IMR-90 (cell line): ENCODE measurements at regions not wholly inside any gene's neighbourhood (a gene's known extent, or its start where the extent isn't known, plus 50 kb on each side); places are given as distances from the start of the nearest gene placed in this dataset.

Source experiments
- ATAC-seq: fragments of 200-7000 bp; cut with Tn5 transposase; 2 replicates; pipeline ENCODE4 v1.9.1; 2020; ENCODE audit warnings: low read depth, mild to moderate bottlenecking, moderate library complexity
- BruUV-seq: library from RNA; stranded (reverse); fragments of 400-500 nt; replicated peaks from 2 replicates; lab custom pipeline; 2021; lab: Mats Ljungman, UMichigan
- CTCF ChIA-PET: fragments of 300-600 bp; formaldehyde crosslinking; extraction: SDS; loops from one replicate; lab custom pipeline; 2021; ENCODE audit warnings: antibody characterized with exemption; lab: Yijun Ruan, JAX
- POLR2A ChIA-PET: fragments of 300-600 bp; sonication (Branson Sonifier 250); formaldehyde crosslinking; loops from one replicate; lab custom pipeline; 2022; ENCODE audit warnings: antibody characterized with exemption; ENCODE audit not compliant: unreplicated experiment; lab: Charles Lee
- DNase-seq: peaks from one replicate; pipeline ENCODE4 v3.0.0; 2013
- H2AFZ ChIP-seq: replicated peaks from 2 replicates; pipeline ENCODE3; 2013; ENCODE audit warnings: low read length, mild to moderate bottlenecking; ENCODE audit not compliant: poor library complexity
- H2AK5ac ChIP-seq: 2 replicates; pipeline ENCODE4 v1.6.1; 2013; ENCODE audit warnings: low read depth, low read length, inconsistent platforms
- H2AK9ac ChIP-seq: replicated peaks from 2 replicates; pipeline ENCODE3; 2013; ENCODE audit warnings: mild to moderate bottlenecking, low read depth, low read length, moderate library complexity; ENCODE audit not compliant: poor library complexity
- H2BK120ac ChIP-seq: 2 replicates; pipeline ENCODE4 v1.6.1; 2013; ENCODE audit warnings: low read depth, low read length, inconsistent platforms
- H2BK15ac ChIP-seq: 3 replicates; pipeline ENCODE4 v1.6.1; 2013; ENCODE audit warnings: low read depth, low read length, inconsistent platforms
- H2BK20ac ChIP-seq: 2 replicates; pipeline ENCODE4 v1.6.1; 2013; ENCODE audit warnings: low read depth, mild to moderate bottlenecking, inconsistent platforms, low read length, moderate library complexity
- H2BK5ac ChIP-seq: 2 replicates; pipeline ENCODE4 v1.6.1; 2013; ENCODE audit warnings: mild to moderate bottlenecking, low read depth, low read length, inconsistent platforms; ENCODE audit not compliant: poor library complexity, severe bottlenecking
- H3K14ac ChIP-seq: replicated peaks from 2 replicates; pipeline ENCODE4 v1.6.1; 2013; ENCODE audit warnings: low read depth, low read length, inconsistent platforms
- H3K18ac ChIP-seq: 2 replicates; pipeline ENCODE4 v1.6.1; 2013; ENCODE audit warnings: low read depth, low read length, control low read depth
- H3K23ac ChIP-seq: 2 replicates; pipeline ENCODE4 v1.6.1; 2013; ENCODE audit warnings: low read depth, low read length, inconsistent platforms
- H3K27ac ChIP-seq: 2 replicates; pipeline ENCODE4 v1.5.1; 2013; ENCODE audit warnings: mild to moderate bottlenecking, control low read depth, low read length; ENCODE audit not compliant: insufficient read depth
- H3K27me3 ChIP-seq: 2 replicates; pipeline ENCODE4 v1.6.1; 2013; ENCODE audit warnings: low read length; ENCODE audit not compliant: control insufficient read depth, insufficient read depth
- H3K36me3 ChIP-seq: 2 replicates; pipeline ENCODE4 v1.6.1; 2013; ENCODE audit warnings: low read length, mixed read lengths; ENCODE audit not compliant: control insufficient read depth, insufficient read depth
- H3K4ac ChIP-seq: 2 replicates; pipeline ENCODE4 v1.6.1; 2013; ENCODE audit warnings: low read depth, low read length, inconsistent platforms
- H3K4me1 ChIP-seq: 2 replicates; pipeline ENCODE4 v1.6.1; 2013; ENCODE audit warnings: low read length, mixed read lengths; ENCODE audit not compliant: control insufficient read depth, insufficient read depth
- H3K4me2 ChIP-seq: 2 replicates; pipeline ENCODE4 v1.6.1; 2013; ENCODE audit warnings: low read depth, mild to moderate bottlenecking, control low read depth, low read length, moderate library complexity
- H3K4me3 ChIP-seq: 2 replicates; pipeline ENCODE4 v1.5.1; 2013; ENCODE audit warnings: low read depth, mild to moderate bottlenecking, control low read depth, low read length, moderate library complexity; ENCODE audit not compliant: insufficient read depth
- H3K56ac ChIP-seq: 2 replicates; pipeline ENCODE4 v1.6.1; 2013; ENCODE audit warnings: low read length, inconsistent platforms; ENCODE audit not compliant: insufficient read depth; ENCODE audit errors: extremely low read depth
- H3K79me1 ChIP-seq, 2 experiments: 2 replicates each; pipeline ENCODE4 v1.6.1; 2013; ENCODE audit warnings: low read length in 2 of 2, inconsistent platforms in 1 of 2, low read depth in 1 of 2
- H3K9ac ChIP-seq: 2 replicates; pipeline ENCODE4 v1.6.1; 2013; ENCODE audit warnings: low read depth, low read length, control low read depth
- H3K9me1 ChIP-seq: 2 replicates; pipeline ENCODE4 v1.6.1; 2013; ENCODE audit warnings: low read length, inconsistent platforms; ENCODE audit not compliant: insufficient read depth
- H3K9me3 ChIP-seq: 2 replicates; pipeline ENCODE4 v1.6.1; 2013; ENCODE audit warnings: low read length; ENCODE audit not compliant: control insufficient read depth, insufficient read depth
- H4K20me1 ChIP-seq: 2 replicates; pipeline ENCODE4 v1.6.1; 2013; ENCODE audit warnings: low read length, inconsistent platforms; ENCODE audit not compliant: insufficient read depth
- H4K5ac ChIP-seq: 2 replicates; pipeline ENCODE4 v1.6.1; 2013; ENCODE audit warnings: mild to moderate bottlenecking, low read depth, low read length, control low read depth
- H4K8ac ChIP-seq, 2 experiments: 2 replicates each; pipeline ENCODE4 v1.6.1; 2013; ENCODE audit warnings: low read depth in 2 of 2, low read length in 2 of 2, control low read depth in 1 of 2, inconsistent platforms in 1 of 2
- H4K91ac ChIP-seq: 2 replicates; pipeline ENCODE4 v1.6.1; 2013; ENCODE audit warnings: low read depth, low read length, inconsistent platforms; ENCODE audit not compliant: insufficient read depth
- BHLHE40 ChIP-seq: fragments of 150-350 bp; IDR thresholded peaks from 2 replicates; pipeline ENCODE4 v1.6.1; 2016; ENCODE audit warnings: mild to moderate bottlenecking, low read depth, low read length
- CEBPB ChIP-seq: IDR thresholded peaks from 2 replicates; pipeline ENCODE4 v1.6.1; 2012; ENCODE audit warnings: low read depth, low read length, improper control_type of control experiment
- FOS ChIP-seq: fragments of 150-350 bp; IDR thresholded peaks from 2 replicates; pipeline ENCODE4 v1.6.1; 2016; ENCODE audit warnings: low read depth, low read length
- MAFK ChIP-seq: IDR thresholded peaks from 2 replicates; pipeline ENCODE4 v1.6.1; 2012; ENCODE audit warnings: low read depth, low read length, improper control_type of control experiment
- MAZ ChIP-seq: IDR thresholded peaks from 2 replicates; pipeline ENCODE4 v1.6.1; 2012; ENCODE audit warnings: low read depth, mild to moderate bottlenecking, low read length, improper control_type of control experiment, moderate library complexity, borderline replicate concordance
- MXI1 ChIP-seq: IDR thresholded peaks from 2 replicates; pipeline ENCODE4 v1.6.1; 2012; ENCODE audit warnings: low read depth, mild to moderate bottlenecking, low read length, moderate library complexity, borderline replicate concordance
- NFE2L2 ChIP-seq: fragments of 150-350 bp; IDR thresholded peaks from 2 replicates; pipeline ENCODE4 v1.6.1; 2016; ENCODE audit warnings: low read depth, mild to moderate bottlenecking, low read length
- POLR2A ChIP-seq: IDR thresholded peaks from 2 replicates; pipeline ENCODE4 v1.6.1; 2012; ENCODE audit warnings: mild to moderate bottlenecking, low read depth, low read length
- RCOR1 ChIP-seq: IDR thresholded peaks from 2 replicates; pipeline ENCODE4 v1.6.1; 2012; ENCODE audit warnings: mild to moderate bottlenecking, low read length, improper control_type of control experiment; ENCODE audit not compliant: insufficient replicate concordance
- RFX5 ChIP-seq: IDR thresholded peaks from 2 replicates; pipeline ENCODE4 v1.8.0; 2012; ENCODE audit warnings: low read depth, mild to moderate bottlenecking, low read length, moderate library complexity
- SMC3 ChIP-seq: fragments of 150-350 bp; IDR thresholded peaks from 2 replicates; pipeline ENCODE4 v1.6.1; 2016; ENCODE audit warnings: low read depth, mild to moderate bottlenecking, antibody characterized with exemption, low read length, moderate library complexity
- WGBS, 2 experiments: methylation state at CpG; one replicate each; pipeline versions ENCODE4 v1.1.5 to v1.1.7; 2013; ENCODE audit warnings: missing lambda C conversion rate in 2 of 2; ENCODE audit not compliant: insufficient read length in 1 of 2; ENCODE audit errors: extremely low coverage in 2 of 2; 5-methylcytosine and 5-hydroxymethylcytosine counted together
- dilution Hi-C: fragments of 300-500 bp; cut with HindIII; formaldehyde crosslinking; loops from one replicate; pipeline ENCODE4 v1.14.3; 2018; ENCODE audit warnings: low sequenced_read_pairs; ENCODE audit not compliant: unreplicated experiment
- in situ Hi-C: fragments of 300-500 bp; cut with MboI; formaldehyde crosslinking; loops from 3 replicates; pipeline ENCODE4 v1.14.3; 2019; ENCODE audit warnings: low sequenced_read_pairs, inconsistent platforms, mixed read lengths
- intact Hi-C: fragments of 100-400 bp; cut with micrococcal nuclease; formaldehyde crosslinking; loops from 2 replicates; pipeline ENCODE4 v1.10.0; 2022
- TF ChIP-seq, protein P1 (sequence below): fragments of 150-350 bp; IDR thresholded peaks from 2 replicates; pipeline ENCODE4 v1.6.1; 2016; ENCODE audit warnings: low read depth, mild to moderate bottlenecking, low read length, moderate library complexity, borderline replicate concordance
- TF ChIP-seq, protein P2 (sequence below): fragments of 150-350 bp; IDR thresholded peaks from 2 replicates; pipeline ENCODE4 v1.6.1; 2017; ENCODE audit warnings: mild to moderate bottlenecking, antibody characterized with exemption, low read length, low read depth

DNA sequence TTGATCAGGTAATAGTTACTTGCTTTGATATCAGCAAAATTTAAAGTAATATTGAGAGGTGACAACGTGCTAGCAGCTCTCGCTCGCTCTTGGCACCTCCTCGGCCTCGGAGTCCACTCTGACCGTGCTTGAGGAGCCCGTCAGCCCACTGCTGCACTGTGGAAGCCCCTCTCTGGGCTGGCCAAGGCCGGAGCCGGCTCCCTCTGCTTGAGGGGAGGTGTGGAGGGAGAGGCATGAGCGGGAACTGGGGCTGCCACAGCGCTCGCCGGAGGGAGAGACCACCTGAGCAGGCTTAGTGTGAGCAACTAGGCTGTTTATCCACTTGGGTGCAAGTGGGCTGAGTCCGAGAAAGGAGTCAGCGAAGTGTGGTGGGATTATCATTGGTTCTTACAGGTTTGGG is 455.7 kb upstream of the PCDH7 start:
- no peak for ATAC-seq
- Histone ChIP-seq H2BK5ac (no peak overlapping the region), H3K27ac (no peak overlapping the region), H2BK20ac (no peak overlapping the region), H2AFZ (no peak overlapping the region), H4K8ac (no peak overlapping the region), H2AK9ac (no peak overlapping the region), H3K18ac (no peak overlapping the region), H3K9ac (no peak overlapping the region), H3K4me3 (no peak overlapping the region), H3K56ac (no peak overlapping the region), H2AK5ac (no peak overlapping the region), H3K4me1 (no peaks in the 10 kb centered on the region), H3K4ac (no peak overlapping the region), H3K4me2 (no peak overlapping the region), H4K20me1 (no peaks in the 10 kb centered on the region), H3K14ac (no peak overlapping the region), H3K27me3 (no peaks in the 10 kb centered on the region), H3K9me1 (no peaks in the 10 kb centered on the region), H4K5ac (no peak overlapping the region), H4K91ac (no peak overlapping the region), H3K79me1 (no peaks in the 10 kb centered on the region), H3K9me3 (no peaks in the 10 kb centered on the region), H2BK15ac (no peak overlapping the region), H2BK120ac (no peak overlapping the region), H3K23ac (no peak overlapping the region), H3K36me3 (no peaks in the 10 kb centered on the region)
- no peak for DNase-seq
- WGBS, 2 experiments = no CpG with 5 or more reads among the region's 15 CpGs
- ChIA-PET POLR2A (no interaction called here), CTCF (no interaction called here)
- BruUV-seq = no TSS peak
- no peak for TF ChIP-seq MXI1
- TF ChIP-seq FOS = no peak
- TF ChIP-seq, protein P1, sequence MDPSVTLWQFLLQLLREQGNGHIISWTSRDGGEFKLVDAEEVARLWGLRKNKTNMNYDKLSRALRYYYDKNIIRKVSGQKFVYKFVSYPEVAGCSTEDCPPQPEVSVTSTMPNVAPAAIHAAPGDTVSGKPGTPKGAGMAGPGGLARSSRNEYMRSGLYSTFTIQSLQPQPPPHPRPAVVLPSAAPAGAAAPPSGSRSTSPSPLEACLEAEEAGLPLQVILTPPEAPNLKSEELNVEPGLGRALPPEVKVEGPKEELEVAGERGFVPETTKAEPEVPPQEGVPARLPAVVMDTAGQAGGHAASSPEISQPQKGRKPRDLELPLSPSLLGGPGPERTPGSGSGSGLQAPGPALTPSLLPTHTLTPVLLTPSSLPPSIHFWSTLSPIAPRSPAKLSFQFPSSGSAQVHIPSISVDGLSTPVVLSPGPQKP = no peak
- TF ChIP-seq CEBPB = no peak
- TF ChIP-seq RFX5 = no peak
- TF ChIP-seq NFE2L2 = no peak
- no peak for TF ChIP-seq MAZ
- TF ChIP-seq MAFK = no peak
- TF ChIP-seq SMC3 = no peak
- TF ChIP-seq POLR2A = no peak
- TF ChIP-seq, protein P2, sequence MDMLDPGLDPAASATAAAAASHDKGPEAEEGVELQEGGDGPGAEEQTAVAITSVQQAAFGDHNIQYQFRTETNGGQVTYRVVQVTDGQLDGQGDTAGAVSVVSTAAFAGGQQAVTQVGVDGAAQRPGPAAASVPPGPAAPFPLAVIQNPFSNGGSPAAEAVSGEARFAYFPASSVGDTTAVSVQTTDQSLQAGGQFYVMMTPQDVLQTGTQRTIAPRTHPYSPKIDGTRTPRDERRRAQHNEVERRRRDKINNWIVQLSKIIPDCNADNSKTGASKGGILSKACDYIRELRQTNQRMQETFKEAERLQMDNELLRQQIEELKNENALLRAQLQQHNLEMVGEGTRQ = no peak
- TF ChIP-seq RCOR1 = no peak
- no peak for TF ChIP-seq BHLHE40
- in situ Hi-C loops = no loop called here
- dilution Hi-C loops = no loop called here
- intact Hi-C loops = no loop called here
